Tibial artery (tissue), 4 donors: ENCODE measurements at regions not wholly inside any gene's neighbourhood (a gene's known extent, or its start where the extent isn't known, plus 50 kb on each side); places are given as distances from the start of the nearest gene placed in this dataset.

Experiments used
- DNase-seq, 2 donors: peaks; one replicate each; pipeline ENCODE4 v3.0.0-alpha.2; 2019
- H3K27ac ChIP-seq, 2 donors: fragments of 200-600 bp; sonication (generic) in 1 of 2; 1 replicate in 1 of 2; 2 replicates in 1 of 2; pipeline ENCODE4 v1.5.1; 2018 to 2019; ENCODE audit warnings: mild to moderate bottlenecking in 1 of 2
- H3K27me3 ChIP-seq, 2 donors: fragments of 200-600 bp; sonication (generic) in 1 of 2; one replicate each; pipeline versions ENCODE4 v1.5.1 to v1.6.0; 2016 to 2019
- H3K36me3 ChIP-seq, 3 donors: fragments of 200-600 bp; sonication (generic) in 2 of 3; one replicate each; pipeline ENCODE4 v1.5.1; 2016 to 2019; ENCODE audit warnings: mild to moderate bottlenecking in 2 of 3
- H3K4me1 ChIP-seq, 4 donors: fragments of 200-600 bp; sonication (generic) in 2 of 4; 1 replicate in 3 of 4; 2 replicates in 1 of 4; pipeline ENCODE4 v1.5.1; 2016 to 2019
- H3K4me3 ChIP-seq, 2 donors: fragments of 200-600 bp; sonication (generic) in 1 of 2; 1 replicate in 1 of 2; 2 replicates in 1 of 2; pipeline ENCODE4 v1.5.1; 2018 to 2019; ENCODE audit warnings: mild to moderate bottlenecking in 2 of 2
- H3K9me3 ChIP-seq, 3 donors: fragments of 200-600 bp; sonication (generic) in 1 of 3; one replicate each; pipeline ENCODE4 v1.5.1; 2016 to 2019
- CTCF ChIP-seq, 2 experiments: fragments of 200-600 bp in 1 of 2; fragments of 450-650 bp in 1 of 2; IDR thresholded peaks; one replicate each; pipeline ENCODE4 v1.5.1; 2017 to 2019; ENCODE audit warnings: antibody characterized with exemption in 2 of 2, mild to moderate bottlenecking in 1 of 2, moderate library complexity in 1 of 2
- intact Hi-C: fragments of 100-400 bp; cut with DNase I; formaldehyde crosslinking; loops from one replicate; pipeline ENCODE4 v1.15.0; 2023; ENCODE audit warnings: low total_unique reads

- Histone ChIP-seq H3K27ac (no peak overlapping the region), H3K27me3 (peaks cover 0 to 75% of the 10 kb centered on the region in 2 donors), H3K36me3 (no peaks in the 10 kb centered on the region), H3K4me1 (no peaks in the 10 kb centered on the region), H3K9me3 (peaks cover 0 to 18% (median 13%) of the 10 kb centered on the region in 3 donors), H3K4me3 (no peak overlapping the region)
- intact Hi-C loops = no loop called here
- TF ChIP-seq CTCF (IDR thresholded peaks at IDR 0.05) = no peak
- no peak for DNase-seq
Measured at GRCh38 chr7:1359681-1360485, 99.4 kb downstream of the MICALL2 start.

- no peak for DNase-seq
- no peaks in the 10 kb centered on the region for H3K36me3 ChIP-seq
- H3K4me1 ChIP-seq = no peaks in the 10 kb centered on the region
- intact Hi-C loops = no loop called here
- peaks cover 0 to 25% (median 20%) of the 10 kb centered on the region in 3 donors for H3K9me3 ChIP-seq
- H3K4me3 ChIP-seq = no peak overlapping the region
- H3K27ac ChIP-seq = no peak overlapping the region
- no peak for TF ChIP-seq CTCF (IDR thresholded peaks at IDR 0.05)
- H3K27me3 ChIP-seq = peaks cover 0 to 75% of the 10 kb centered on the region in 2 donors
Measured at GRCh38 chr7:1360521-1360971, 98.7 kb downstream of the MICALL2 start.

GRCh38 chr7:1361016-1361755 lies 98.1 kb downstream of the MICALL2 start:
- peaks cover 0 to 74% of the 10 kb centered on the region in 2 donors for H3K27me3 ChIP-seq
- no peak overlapping the region for H3K27ac ChIP-seq
- no peak for DNase-seq
- H3K36me3 ChIP-seq = no peaks in the 10 kb centered on the region
- no peak for TF ChIP-seq CTCF (IDR thresholded peaks at IDR 0.05)
- intact Hi-C loops = no loop called here
- H3K4me3 ChIP-seq = no peak overlapping the region
- H3K9me3 ChIP-seq = peaks cover 0 to 31% (median 26%) of the 10 kb centered on the region in 3 donors
- H3K4me1 ChIP-seq = no peaks in the 10 kb centered on the region

GRCh38 chr7:1361756-1362125 lies 97.5 kb downstream of the MICALL2 start:
- peaks cover 0 to 76% of the 10 kb centered on the region in 2 donors for H3K27me3 ChIP-seq
- intact Hi-C loops = no loop called here

GRCh38 chr7:1362301-1362700 lies 97.0 kb downstream of the MICALL2 start:
- TF ChIP-seq CTCF (IDR thresholded peaks at IDR 0.05) = no peak
- Histone ChIP-seq H3K36me3 (no peaks in the 10 kb centered on the region), H3K4me1 (peaks cover 0 to 3% (median 0%) of the 10 kb centered on the region in 4 donors), H3K27me3 (peaks cover 0 to 76% of the 10 kb centered on the region in 2 donors), H3K27ac (no peak overlapping the region), H3K9me3 (peaks cover 0 to 32% (median 30%) of the 10 kb centered on the region in 3 donors), H3K4me3 (no peak overlapping the region)
- DNase-seq = no peak
- intact Hi-C loops = no loop called here

More at GRCh38 chr7:1361756-1362125, 97.5 kb downstream of the MICALL2 start:
- Histone ChIP-seq H3K27ac (no peak overlapping the region), H3K36me3 (no peaks in the 10 kb centered on the region), H3K9me3 (peaks cover 0 to 32% (median 30%) of the 10 kb centered on the region in 3 donors), H3K4me3 (no peak overlapping the region), H3K4me1 (no peaks in the 10 kb centered on the region)
- TF ChIP-seq CTCF (IDR thresholded peaks at IDR 0.05) = no peak
- DNase-seq = no peak
